ENCODE measurements at regions not wholly inside any gene's neighbourhood (a gene's known extent, or its start where the extent isn't known, plus 50 kb on each side); places are given as distances from the start of the nearest gene placed in this dataset.

DNA sequence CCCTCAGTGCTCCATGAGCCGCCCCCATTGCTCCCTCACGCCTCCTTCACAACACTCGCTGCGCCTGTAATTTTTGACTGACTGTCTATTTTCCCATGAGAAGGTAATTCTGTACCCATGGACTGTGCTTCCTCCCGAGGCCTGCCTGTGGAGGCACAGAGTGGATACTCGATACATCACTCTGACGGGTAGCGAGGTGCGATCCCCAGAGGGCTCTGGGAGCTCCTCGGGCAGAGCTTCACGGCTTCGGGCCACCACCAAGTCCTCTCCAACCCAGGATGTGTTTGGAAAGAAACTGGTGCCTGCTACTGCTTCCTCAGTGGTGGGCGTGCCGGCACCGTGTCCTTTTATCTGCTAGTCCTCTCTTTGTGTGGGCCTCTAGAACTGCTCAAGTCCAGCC lies 108.6 kb upstream of the DLG1 start:
- Histone ChIP-seq H3K4me3 (ENCODE audit: extremely low read depth in 1 of 4, insufficient read depth in 2 of 4, low read depth in 3 of 4, low read length in 4 of 4) (no peak overlapping the region), H3K27me3 (replicated peaks in 1 of 4; ENCODE audit: control insufficient read depth in 3 of 4, extremely low read depth in 1 of 4, insufficient read depth in 3 of 4, low read length in 3 of 4) (no peaks in the 10 kb centered on the region), H2BK5ac (ENCODE audit: low read depth, low read length) (no peak overlapping the region), H3K23me2 (ENCODE audit: low read depth, low read length) (no peaks in the 10 kb centered on the region), H3K4ac (replicated peaks; ENCODE audit: insufficient read length, low read depth, low read length) (no peak overlapping the region), H3K36me3 (ENCODE audit: control insufficient read depth in 2 of 4, insufficient read depth in 4 of 4, low read length in 3 of 4) (peaks cover 0 to 3% (median 0%) of the 10 kb centered on the region in 4 experiments; a peak in 1 of 8 replicates), H3K18ac (ENCODE audit: extremely low read depth, low read length) (no peak overlapping the region), H4K91ac (replicated peaks; ENCODE audit: insufficient read length, low read length) (no peak overlapping the region), H3K9ac (replicated peaks in 1 of 4; ENCODE audit: extremely low read depth in 1 of 4, low read depth in 3 of 4, low read length in 3 of 4) (no peak overlapping the region), H3K79me1 (ENCODE audit: low read depth, low read length) (no peaks in the 10 kb centered on the region), H3K27ac (ENCODE audit: low read depth, low read length) (no peak overlapping the region), H3K4me1 (replicated peaks in 1 of 4; ENCODE audit: control insufficient read depth in 3 of 4, insufficient read depth in 4 of 4, low read length in 3 of 4) (no peaks in the 10 kb centered on the region; a peak in 1 of 7 replicates), H4K8ac (ENCODE audit: extremely low read depth, insufficient read depth, low read length) (no peak overlapping the region; the same call in 1 of the 2 replicates), H3K56ac (replicated peaks; ENCODE audit: insufficient read length, low read depth, low read length) (no peak overlapping the region), H2BK15ac (ENCODE audit: low read length) (no peak overlapping the region), H2BK12ac (ENCODE audit: low read depth, low read length) (no peak overlapping the region), H4K20me1 (replicated peaks in 1 of 2; ENCODE audit: control insufficient read depth in 1 of 2, insufficient read depth in 2 of 2, low read length in 2 of 2) (no peaks in the 10 kb centered on the region), H3K79me2 (ENCODE audit: control insufficient read depth in 1 of 2, insufficient read depth in 2 of 2, low read length in 2 of 2) (no peaks in the 10 kb centered on the region), H3K9me3 (ENCODE audit: insufficient read depth in 2 of 2, low read depth in 1 of 2, low read length in 1 of 2) (peaks cover 12 to 23% of the 10 kb centered on the region in 2 experiments), H2BK20ac (ENCODE audit: low read length) (no peak overlapping the region), H2BK120ac (replicated peaks; ENCODE audit: low read depth, low read length) (no peak overlapping the region), H3K23ac (ENCODE audit: insufficient read length) (no peak overlapping the region), H4K5ac (ENCODE audit: insufficient read length, low read depth, low read length) (no peak overlapping the region), H3K4me2 (ENCODE audit: insufficient read depth in 1 of 2, low read depth in 2 of 2, low read length in 2 of 2) (no peak overlapping the region), H2AFZ (ENCODE audit: low read length) (no peak overlapping the region), H2AK5ac (ENCODE audit: low read depth, low read length) (no peak overlapping the region), H3K14ac (ENCODE audit: insufficient read length) (no peak overlapping the region)
- WGBS, 2 experiments (ENCODE audit: extremely low coverage in 1 of 2, insufficient coverage in 1 of 2, insufficient read length in 1 of 2, insufficient replicate concordance in 2 of 2, low coverage in 1 of 2, low lambda C conversion rate in 2 of 2, missing lambda C conversion rate in 1 of 2): 92% methylated on average over 15 of the region's 15 CpGs; no CpG with 5 or more reads in 1 of the 2 experiments
- ChIA-PET POLR2A (ENCODE audit: partially characterized antibody) (interaction anchor here (0.6 to 1.8 kb wide), 2 partner anchors 9 to 17 kb away, joined by 3 to 5 read pairs; no protein-coding TSS in a partner anchor), CTCF (ENCODE audit: partially characterized antibody) (interaction anchor here (1.2 to 2.0 kb wide), 5 partner anchors 27 to 429 kb away, joined by 3 to 5 read pairs (median 3); no protein-coding TSS in a partner anchor)
- no peak for FAIRE-seq
- no peak for DNase-seq (ENCODE audit: low read depth in 1 of 2, low spot score in 2 of 2)
- TF ChIP-seq RXRA (IDR thresholded peaks at IDR 0.05; ENCODE audit: insufficient read depth, low read depth, low read length) (no peak), HDAC6 (IDR thresholded peaks at IDR 0.05; ENCODE audit: low read depth, low read length) (no peak), CREB1 (IDR thresholded peaks at IDR 0.05) (no peak), CBX5 (IDR thresholded peaks at IDR 0.05; ENCODE audit: low read depth, low read length) (no peak), BCL11A (IDR thresholded peaks at IDR 0.05; ENCODE audit: low read depth in 2 of 2, low read length in 2 of 2) (no peak), BRCA1 (IDR thresholded peaks at IDR 0.05; ENCODE audit: low read depth, low read length) (no peak), TAF7 (optimal IDR thresholded peaks at IDR 0.05; ENCODE audit: borderline replicate concordance, low read depth, low read length) (no peak), CBX8 (IDR thresholded peaks at IDR 0.05; ENCODE audit: borderline replicate concordance, low read depth, low read length) (no peak), SRF (IDR thresholded peaks at IDR 0.05; ENCODE audit: low read depth, low read length) (no peak), SP1 (IDR thresholded peaks at IDR 0.05; ENCODE audit: low read depth, low read length) (no peak), KDM5A (IDR thresholded peaks at IDR 0.05; ENCODE audit: low read length) (no peak), PHF8 (conservative IDR thresholded peaks at IDR 0.05; ENCODE audit: low read depth, low read length) (no peak), RBBP5 (IDR thresholded peaks at IDR 0.05; ENCODE audit: borderline replicate concordance, low read depth, low read length) (no peak)
- TF ChIP-seq, protein P1, sequence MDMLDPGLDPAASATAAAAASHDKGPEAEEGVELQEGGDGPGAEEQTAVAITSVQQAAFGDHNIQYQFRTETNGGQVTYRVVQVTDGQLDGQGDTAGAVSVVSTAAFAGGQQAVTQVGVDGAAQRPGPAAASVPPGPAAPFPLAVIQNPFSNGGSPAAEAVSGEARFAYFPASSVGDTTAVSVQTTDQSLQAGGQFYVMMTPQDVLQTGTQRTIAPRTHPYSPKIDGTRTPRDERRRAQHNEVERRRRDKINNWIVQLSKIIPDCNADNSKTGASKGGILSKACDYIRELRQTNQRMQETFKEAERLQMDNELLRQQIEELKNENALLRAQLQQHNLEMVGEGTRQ (IDR thresholded peaks at IDR 0.05; ENCODE audit: low read length): no peak

Data from H1 (cell line).